H1 (cell line): ENCODE measurements at regions not wholly inside any gene's neighbourhood (a gene's known extent, or its start where the extent isn't known, plus 50 kb on each side); places are given as distances from the start of the nearest gene placed in this dataset.

ENCODE experiments used
- CHD7 ChIP-seq: fragments of 300-600 bp; sonication (generic); IDR thresholded peaks from 2 replicates; pipeline ENCODE4 v1.7.1; 2012; ENCODE audit warnings: low read length, moderate library complexity, mild to moderate bottlenecking, inconsistent platforms; ENCODE audit not compliant: insufficient replicate concordance
- FOSL1 ChIP-seq: IDR thresholded peaks from 2 replicates; pipeline ENCODE4 v1.6.1; 2011; ENCODE audit warnings: mild to moderate bottlenecking, low read depth, low read length, moderate library complexity; ENCODE audit not compliant: insufficient read depth
- POLR2A ChIP-seq, 2 experiments: IDR thresholded peaks; 1 replicate in 1 of 2; 2 replicates in 1 of 2; pipeline ENCODE4 v1.6.1; 2011; ENCODE audit warnings: low read depth in 2 of 2, low read length in 2 of 2, mild to moderate bottlenecking in 2 of 2; ENCODE audit errors: control extremely low read depth in 1 of 2
- RBBP5 ChIP-seq: IDR thresholded peaks from 2 replicates; pipeline ENCODE4 v1.7.1; 2012; ENCODE audit warnings: low read depth, mild to moderate bottlenecking, inconsistent platforms, low read length, moderate library complexity, borderline replicate concordance

GRCh38 chr5:92779536-92779935 is 801.5 kb downstream of the NR2F1-AS1 start (continued):
- TF ChIP-seq CHD7 (no peak), RBBP5 (no peak), FOSL1 (no peak), POLR2A (IDR thresholded peaks at IDR 0.05; ENCODE audit: control extremely low read depth in 1 of 2, low read depth in 2 of 2, low read length in 2 of 2) (no peak)
